NCI-H2029 (cell line): ENCODE measurements at regions not wholly inside any gene's neighbourhood (a gene's known extent, or its start where the extent isn't known, plus 50 kb on each side); places are given as distances from the start of the nearest gene placed in this dataset.
"Not testable (repeated sequence)": the region's sequence is repeated elsewhere in the genome, so short reads cannot be mapped to it uniquely, and the experiment has no call there.

Experiments used
- DNase-seq: peaks from one replicate; lab custom pipeline; 2025; lab: John Stamatoyannopoulos, UW

GRCh38 chr5:86542532-86542931, 75.2 kb upstream of the COX7C start:
- DNase-seq = no peak

- DNase-seq = peak; percentile 10
Measured at GRCh38 chr5:86546044-86546443, 71.7 kb upstream of the COX7C start.

GRCh38 chr5:86546582-86546981, 71.2 kb upstream of the COX7C start:
- DNase-seq = no peak

GRCh38 chr5:86554638-86555037, 63.1 kb upstream of the COX7C start:
- DNase-seq = no peak

GRCh38 chr5:86557920-86558319, 59.8 kb upstream of the COX7C start:
- DNase-seq = no peak

GRCh38 chr5:86565197-86565789, 52.4 kb upstream of the COX7C start:
- no peak for DNase-seq

GRCh38 chr5:86566030-86566429, 51.7 kb upstream of the COX7C start:
- DNase-seq = not testable (repeated sequence)
